ENCODE measurements at regions not wholly inside any gene's neighbourhood (a gene's known extent, or its start where the extent isn't known, plus 50 kb on each side); places are given as distances from the start of the nearest gene placed in this dataset.
A peak's percentile ranks its signal among the peaks of the same experiment; 100 is the strongest.

DNA sequence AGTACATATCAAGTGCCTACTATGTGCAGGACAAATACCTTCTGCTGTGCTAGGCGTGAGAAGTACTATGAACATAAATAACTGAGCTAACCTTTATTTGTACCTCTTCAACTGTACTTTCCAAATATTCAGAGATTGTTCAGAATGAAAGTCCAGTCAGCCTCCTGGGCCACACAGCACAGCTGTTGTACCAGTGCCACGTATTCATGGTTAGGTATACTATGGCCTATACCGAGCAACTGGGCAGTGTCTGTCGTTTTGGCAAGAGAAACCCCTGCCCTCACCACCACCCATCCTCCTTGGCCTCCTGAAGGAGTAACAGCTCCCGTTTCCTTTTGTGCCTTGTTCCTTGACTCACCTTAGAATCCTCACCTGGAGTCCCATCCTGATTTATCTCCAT, 53.0 kb downstream of the RASSF10 start:
- no peak for DNase-seq (ENCODE audit: low spot score)

DNA sequence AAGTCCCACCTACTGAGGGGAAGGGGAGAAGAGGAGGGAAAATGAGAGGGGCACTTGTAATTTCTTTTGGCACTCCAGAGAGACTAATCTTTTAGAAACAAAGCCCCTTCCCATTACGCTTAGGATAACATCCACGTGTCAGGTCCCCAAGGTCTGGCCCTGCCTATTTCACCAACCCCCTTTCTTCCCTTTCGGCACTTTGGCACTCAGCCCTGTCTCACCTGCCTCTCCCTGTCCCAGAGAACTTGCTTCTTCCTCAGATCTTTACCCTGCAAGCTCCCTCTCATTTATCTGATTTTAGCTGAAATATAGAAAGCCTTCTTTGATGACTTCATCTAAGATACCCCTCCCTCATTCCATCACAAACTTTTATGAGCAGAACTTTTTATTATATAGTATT, 55.5 kb downstream of the RASSF10 start:
- DNase-seq (ENCODE audit: low spot score), result no peak

DNA sequence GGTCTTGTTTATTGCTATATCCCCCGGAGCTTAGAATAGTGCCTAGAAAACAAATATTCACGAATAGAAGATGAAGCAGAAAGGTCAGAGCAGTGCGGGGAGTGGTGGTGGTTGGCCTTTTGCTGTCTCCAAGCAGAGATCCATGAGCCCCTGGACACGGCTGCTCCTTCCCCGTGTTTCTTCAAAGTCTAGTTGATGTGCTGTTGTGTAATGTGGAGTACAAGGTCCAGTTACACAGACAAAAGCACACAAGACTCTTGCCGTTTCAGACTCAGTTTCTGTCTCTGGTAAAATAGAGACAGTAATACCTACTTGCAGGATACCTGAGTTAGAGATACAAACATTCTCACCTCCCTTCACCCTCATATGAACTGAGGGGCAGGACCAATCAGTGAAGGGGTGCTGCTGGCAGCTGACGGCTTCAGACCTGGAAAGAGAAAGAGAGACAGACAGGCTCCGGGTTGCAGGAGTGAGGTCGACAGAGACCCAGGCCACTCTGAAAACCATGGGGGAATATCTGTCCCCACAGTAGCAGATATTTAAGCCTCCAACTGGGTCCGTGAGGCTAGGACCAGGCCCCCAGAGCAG, 56.2 kb downstream of the RASSF10 start:
- no peak for DNase-seq (ENCODE audit: low spot score)

DNA sequence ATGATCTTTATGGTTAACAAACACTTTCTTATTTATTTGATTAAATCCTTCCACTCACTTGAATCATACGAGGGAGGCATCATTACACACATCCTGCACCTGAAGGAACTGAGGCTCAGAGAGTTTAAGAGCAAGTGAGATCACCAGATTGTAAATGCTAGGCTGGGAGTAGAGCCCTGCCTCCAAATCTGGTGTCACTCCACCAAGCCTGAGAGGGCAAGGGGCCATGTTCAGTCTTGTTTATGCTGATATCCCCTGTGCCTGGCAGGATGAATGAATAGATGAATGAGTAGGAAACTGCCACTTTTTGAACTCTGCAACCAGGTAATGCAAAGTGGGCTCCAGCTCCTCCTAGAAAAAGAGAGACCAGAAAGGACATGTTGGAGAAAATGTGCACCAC, 59.1 kb downstream of the RASSF10 start:
- DNase-seq (ENCODE audit: low spot score), result no peak

DNA sequence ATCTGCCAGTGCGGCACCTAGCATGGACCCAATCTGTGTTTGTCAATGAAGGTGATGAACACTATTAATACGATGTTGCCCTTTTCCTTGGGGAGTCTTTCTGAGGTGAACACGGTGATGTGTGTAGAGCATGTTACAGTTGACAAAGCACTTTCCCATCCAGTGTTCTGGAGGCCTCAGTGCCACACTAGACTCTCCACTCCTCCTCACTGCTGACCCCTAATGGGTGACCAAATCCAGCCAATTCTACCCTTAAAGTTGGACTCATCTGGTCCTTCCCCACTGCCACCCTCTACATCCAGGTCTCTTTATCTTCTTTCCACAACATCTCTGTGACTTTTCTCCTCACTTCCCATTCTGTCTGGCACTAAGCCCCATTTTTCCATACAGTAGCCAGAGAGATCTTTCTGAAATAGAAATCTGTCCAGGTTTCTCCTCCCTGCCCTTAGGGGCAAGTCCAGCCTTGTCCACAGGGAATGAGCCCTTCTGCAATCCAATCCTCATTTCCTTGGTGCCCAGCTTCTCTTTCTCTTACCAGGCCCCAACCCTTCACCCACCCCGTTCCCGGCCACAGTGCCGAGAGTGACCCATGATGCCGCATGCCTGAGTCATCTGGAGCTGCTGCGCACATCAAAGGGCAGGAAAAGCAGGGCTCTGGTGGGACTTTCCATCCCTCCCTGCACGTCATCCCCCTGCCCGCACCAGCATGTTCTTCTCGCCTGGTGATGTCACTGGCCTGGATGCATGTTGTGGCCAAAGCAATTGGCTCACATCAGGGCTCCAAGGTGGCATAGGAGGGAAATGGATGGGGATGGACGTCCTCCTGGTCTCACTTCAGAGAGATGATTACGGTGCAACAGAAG, 64.2 kb downstream of the RASSF10 start:
- peak; percentile 21 for DNase-seq (ENCODE audit: low spot score)

DNA sequence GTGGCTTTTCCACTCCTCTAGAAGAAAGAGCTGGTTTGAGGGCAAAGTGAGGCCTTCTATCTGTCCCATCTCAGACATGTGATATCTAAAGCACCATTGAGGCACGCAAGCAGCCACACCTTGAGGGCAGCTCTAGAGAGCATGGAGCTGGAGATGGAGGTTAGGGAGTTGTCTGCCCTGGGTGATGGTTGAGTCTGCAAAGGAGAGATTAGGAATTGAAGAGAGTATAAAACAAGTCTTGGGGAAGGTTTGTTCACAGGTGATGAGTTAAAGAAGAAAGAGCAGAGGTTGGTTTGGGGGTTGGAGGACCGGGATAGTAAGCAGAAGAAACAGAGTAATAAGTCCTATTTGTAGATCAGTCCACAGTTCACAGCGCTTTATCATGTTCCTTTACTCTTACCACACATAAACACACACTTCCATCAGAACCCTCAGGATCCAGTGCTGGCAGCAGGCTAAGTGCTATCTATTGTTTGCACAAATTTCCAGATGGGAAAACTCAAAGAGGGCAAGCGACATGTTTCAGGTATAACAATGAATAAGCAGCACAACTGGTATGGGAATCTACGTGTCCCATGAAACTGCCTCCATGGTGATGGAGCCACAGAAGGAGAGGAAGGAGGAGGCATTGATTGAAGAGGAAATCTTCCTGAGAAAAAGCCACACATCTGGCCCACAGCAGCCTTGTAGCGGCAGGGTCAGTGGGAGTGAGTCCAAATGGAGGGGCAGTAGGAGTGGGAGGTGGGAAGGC, 65.8 kb downstream of the RASSF10 start:
- no peak for DNase-seq (ENCODE audit: low spot score)

DNA sequence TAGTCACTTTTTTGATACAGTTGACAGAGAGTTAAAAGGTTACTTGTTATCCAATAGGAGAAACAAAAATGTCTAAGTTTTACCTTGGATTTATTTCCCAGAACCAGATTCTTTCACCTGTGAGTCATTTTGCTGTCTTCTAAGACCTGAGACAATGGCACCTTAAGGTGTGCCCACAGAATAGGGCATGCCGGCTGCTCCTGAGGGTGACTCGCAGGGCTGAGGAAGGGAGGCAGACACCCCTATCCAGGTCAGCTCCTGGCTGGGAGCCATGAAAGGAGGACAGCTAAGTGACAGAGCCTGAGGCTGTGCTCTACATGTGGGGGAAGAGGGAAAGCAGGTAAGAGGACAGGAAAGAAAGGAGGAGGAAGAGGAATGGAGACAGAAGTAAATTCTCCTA, 67.8 kb downstream of the RASSF10 start:
- DNase-seq (ENCODE audit: low spot score), result no peak

DNA sequence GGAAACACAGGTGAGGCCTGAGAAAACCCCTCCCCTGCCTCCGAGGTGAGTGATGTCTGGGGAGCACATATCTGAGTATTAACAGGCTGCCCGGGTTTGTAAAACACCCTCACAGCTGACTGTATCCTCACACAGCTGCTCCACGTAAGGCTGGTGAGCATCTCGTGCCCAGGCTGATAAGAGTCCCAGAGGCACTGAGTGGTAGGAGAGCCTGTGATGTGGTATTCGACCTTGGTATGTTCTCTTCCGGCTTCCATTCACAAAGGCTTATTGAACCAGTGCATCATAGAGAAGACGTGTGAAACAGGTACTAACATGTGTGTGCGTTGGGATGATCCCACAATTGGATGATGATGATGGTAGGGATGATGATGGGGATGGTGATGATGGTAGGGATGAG, 71.7 kb downstream of the RASSF10 start:
- DNase-seq (ENCODE audit: low spot score), result no peak

DNA sequence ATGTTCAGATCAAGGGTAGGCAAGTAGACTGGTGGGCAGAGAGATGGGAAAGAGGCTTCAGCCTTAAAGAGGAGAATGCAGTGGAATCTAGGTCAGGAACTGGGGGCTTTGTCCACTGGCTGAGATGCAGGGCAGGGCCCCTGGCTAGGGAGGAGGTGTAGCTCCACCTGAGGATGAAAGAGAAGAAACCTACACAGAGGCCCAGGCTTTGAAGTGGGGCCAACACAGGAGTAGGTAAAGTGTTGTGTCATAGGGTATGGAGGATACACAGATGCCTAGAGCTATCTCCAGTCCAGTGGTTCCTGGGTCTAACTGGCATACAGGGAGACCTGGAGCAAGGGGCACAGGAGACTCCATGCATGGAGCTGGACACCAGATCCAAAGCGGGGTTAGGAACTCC, 73.5 kb downstream of the RASSF10 start:
- DNase-seq (ENCODE audit: low spot score), result no peak

DNA sequence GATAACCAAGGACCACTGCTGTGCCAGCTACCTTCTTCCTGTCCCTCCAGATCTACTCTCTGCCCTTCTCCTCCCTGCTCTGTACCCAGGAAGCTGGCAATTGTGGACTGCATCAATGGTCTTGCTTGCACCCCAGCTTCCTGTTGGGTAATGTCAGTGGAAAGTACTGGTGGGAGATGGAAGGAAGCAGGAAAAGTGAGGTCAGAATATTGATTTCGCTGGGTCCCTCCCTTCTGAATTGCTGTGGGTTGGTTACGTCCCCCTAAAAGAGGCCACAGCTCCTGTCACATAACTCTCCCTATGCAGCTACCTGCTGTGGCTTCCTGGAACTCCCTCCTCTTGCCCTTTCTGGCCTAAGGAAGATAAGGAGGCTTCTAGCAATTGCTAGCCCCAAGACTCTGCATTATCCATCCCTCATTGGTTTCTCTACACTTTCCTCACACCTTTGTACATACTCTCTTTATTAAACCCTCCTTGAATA, 81.2 kb downstream of the RASSF10 start:
- no peak for DNase-seq (ENCODE audit: low spot score)

DNA sequence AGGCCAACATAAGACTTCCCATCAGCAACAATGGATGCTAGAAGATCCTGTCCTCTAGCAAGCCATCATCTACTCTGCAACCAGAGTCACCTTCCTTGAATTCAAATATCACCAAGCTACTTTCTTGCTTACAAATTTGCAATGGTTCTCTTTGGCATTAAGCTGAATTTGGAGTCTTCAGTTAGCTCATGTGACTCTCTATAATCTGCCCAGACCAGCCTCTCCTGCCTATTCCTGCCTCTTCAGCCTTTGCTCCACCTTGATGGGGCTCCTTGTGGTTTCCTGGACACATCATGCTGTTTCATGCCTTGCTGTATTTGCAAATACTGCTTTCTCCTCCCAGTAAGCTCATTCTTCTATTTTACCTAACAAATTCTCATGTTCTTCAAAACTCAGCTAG, 82.3 kb downstream of the RASSF10 start:
- no peak for DNase-seq (ENCODE audit: low spot score)

DNA sequence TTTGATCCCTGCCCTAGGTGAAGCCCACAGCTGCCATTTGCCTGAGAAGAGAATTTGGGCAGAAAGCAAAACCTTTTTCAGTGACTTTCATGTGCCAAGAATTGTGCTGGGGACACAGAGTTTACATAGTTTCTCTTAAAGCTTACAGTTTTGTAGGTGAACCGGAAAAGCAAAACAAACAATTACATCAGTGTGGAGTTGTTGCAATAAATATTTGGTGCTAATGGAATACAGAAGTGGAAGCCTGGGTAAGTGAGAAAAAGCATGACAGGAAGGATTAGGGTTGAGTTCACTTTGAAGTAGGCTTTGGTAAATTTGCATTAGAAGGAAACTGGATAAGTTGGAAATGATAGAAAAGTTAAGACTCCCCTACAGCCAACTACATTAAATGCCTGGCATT, 82.7 kb downstream of the RASSF10 start:
- no peak for DNase-seq (ENCODE audit: low spot score)

DNA sequence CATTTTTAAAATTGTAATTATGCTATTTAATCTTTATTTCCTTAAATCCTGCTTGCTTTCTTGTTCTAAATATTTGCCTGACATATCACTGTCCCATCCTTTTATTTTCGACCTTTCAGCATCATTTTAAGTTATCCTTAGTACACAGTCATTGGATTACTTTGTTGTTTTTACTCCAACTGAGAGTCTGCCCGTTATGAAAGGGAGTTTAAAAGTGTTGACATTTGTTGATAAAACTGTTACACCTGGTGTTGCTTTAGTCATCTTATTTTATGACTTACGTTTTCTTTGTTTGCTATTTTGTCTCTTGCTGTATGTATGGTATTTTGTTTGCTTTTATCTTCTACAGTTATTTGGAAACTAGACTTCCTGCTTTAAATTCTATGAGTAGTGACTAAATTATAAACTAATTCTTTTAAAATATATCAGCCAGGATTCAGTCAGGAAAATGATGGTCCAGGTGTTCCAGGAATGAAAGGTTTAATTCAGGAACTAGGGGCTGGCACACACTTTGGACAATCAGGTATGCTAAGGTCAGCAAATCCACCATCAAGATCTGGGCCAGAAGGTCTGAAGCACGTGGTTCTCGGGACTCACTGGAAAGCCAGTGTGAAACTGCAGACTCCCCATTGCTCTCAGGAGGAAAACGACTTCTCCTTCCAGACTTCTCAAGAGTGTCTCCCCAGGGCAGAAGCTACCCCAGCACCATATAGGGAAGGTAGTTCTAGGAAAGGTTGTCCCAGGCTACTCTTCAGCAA, 86.0 kb downstream of the RASSF10 start:
- no peak for DNase-seq (ENCODE audit: low spot score)

DNA sequence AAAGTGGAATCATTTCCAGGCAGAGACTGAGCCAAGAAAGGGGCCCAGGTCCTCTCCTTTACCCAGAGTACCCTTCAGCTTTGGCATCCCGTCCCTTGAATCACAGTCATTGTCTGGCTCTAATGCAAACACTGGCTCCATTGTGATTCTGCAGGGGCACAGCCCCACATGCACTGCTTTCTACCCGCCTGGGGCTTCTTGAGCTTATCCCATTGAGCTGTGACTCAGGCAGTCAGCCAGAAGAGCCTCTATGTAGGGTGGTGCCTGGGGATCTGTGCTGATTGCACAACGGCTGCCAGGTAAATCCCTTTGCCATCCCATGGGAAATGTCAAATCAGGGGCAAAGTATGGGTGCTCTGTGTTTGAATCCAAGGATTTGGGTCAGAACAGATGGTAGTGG, 88.9 kb downstream of the RASSF10 start:
- DNase-seq (ENCODE audit: low spot score), result no peak

DNA sequence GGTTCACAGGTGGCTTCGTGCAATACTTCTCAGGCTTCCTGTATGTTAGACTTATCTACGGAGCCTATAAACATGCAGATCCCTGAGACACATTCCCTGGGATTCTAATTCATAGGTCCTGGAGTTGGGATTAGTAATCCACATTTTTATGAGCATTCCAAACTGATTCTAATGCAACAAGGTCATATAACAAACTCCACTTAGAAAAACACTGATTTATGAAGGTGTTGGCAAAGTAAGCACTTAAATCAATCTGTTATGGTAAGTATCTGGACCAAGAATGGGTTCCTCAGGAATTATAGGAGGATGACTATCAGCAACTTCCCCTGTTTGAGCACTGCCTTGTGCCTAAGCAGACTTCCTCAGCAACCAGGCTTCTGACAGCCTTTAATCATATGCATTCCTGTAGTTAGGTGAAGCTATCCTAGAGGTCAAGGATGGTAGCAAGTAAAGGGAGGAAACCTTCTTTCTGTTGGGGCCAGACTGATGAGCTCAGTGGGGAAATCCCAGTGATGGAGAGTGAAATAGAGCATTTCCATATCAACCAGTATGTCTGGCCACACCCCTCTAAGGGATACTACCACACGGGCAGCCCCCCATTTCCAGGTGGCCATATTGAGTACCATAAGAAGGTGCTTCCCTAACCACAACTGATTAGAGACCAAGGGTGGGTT, 89.6 kb downstream of the RASSF10 start:
- DNase-seq (ENCODE audit: low spot score), result no peak

DNA sequence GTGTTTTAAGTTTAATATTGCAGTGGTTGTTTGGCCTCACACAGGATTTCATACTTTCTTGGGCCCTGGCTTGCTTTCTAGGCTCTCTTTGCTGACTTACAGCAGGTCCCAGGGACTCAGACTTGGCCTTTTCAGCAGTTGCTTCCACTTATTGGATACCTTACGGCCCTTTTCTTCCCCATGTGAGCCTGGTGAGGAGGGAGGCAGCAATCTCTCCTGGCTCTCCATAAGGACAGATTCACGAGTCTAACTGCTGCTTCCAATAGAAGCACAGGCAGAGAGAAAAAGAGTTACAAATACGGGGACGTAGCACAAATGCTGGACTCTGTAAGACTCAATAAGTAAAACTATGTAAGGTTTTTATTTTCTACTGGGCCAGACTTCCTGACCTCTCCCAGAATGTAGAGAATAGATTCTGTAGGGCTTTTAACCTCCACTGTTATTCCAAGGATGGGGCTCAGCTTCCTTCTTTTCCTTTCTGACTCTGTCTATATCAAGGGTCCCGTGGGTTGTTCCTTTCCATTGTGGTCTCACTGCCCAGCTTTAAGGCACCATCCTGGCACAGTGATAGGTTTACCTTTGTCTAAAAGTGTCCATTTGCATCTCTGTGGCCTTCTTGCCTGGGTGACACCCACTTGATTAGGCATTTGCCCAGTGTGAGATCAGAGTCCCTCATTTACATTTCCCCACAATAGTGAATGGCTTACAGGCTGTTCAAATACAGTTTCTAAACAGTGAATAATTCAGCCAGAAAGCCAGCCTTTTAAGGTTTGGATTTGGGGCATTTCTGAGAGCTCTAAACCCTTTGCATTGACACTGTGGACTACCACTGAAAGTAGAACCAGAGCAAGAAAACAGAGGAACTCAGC, 92.8 kb downstream of the RASSF10 start:
- DNase-seq (ENCODE audit: low spot score), result no peak

DNA sequence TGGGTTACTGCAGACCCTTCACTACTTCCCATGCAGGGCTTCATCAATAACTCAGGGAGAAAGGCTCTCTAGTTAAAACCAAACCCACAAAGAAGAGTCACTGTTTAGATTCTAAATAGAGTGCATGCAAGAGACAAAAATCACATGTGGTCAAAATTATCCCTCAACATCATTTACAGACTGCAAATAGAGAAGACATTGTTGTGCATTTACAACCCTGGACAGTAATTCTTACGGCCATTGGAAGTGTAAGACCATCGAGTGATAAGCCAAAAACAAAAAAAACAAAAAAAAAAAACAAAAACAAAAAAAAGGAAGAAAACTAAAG, 93.4 kb downstream of the RASSF10 start:
- DNase-seq (ENCODE audit: low spot score), result no peak

DNA sequence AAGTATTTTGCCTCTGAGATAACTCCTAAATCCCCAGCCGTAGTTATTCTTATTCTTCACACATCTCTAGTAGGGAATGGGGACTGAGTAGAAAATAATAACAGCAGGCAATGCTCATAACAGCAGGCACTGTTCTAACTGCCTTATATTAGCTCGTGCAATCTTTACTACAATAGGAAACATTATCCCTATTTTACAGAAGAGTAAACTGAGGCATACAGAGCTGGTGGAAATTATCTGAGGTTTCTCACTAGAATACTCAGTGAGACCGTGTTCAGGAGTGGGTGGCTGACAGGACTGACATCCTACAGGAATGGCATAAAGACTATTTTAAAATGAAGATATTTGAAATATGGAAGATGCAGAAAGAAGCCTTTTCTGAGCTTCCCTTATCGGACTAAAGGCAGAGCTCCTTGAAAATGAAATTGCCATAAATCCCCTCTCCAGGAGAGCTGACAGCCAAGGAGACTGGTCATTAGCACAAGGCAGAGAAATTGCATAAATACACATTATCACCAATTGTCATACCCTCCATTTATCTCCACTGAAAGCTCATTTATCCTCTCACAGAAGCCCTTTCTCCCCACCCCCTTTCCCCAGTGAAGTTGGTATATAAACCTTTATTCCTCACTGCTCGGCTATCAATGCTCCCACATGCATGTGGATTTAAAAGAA, 93.9 kb downstream of the RASSF10 start:
- DNase-seq (ENCODE audit: low spot score), result no peak

DNA sequence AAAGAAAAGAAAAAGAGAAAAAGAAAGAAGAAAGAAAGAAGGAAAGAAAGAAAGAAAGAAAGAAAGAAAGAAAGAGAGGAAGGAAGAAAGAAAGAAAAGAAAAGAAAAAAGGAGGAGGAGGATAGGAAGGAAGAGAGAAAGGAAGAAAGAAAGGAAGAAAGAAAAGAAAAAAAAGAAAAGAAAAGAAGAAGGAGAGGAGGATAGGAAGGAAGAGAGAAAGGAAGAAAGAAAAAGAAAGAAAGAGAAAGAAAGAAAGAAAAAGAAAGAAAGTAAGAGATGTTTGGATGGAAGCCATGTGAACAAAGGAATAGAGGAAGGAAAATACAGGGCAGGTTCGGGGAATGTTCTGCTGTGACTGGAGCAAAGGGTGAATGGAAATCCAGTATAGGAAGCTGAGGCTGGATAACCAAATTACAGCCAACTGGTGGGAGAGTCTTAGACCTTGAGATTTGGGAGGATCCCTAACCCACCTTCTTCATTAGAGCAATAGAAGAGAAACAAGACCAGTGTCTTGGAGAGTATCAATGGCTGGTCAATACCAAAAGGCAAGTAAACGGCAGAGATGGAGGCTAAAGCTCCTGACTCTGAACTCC, 94.9 kb downstream of the RASSF10 start:
- DNase-seq (ENCODE audit: low spot score), result no peak

Measured in AG08396 (cell line).